Parathyroid adenoma (tissue), 2 donors: ENCODE measurements at regions not wholly inside any gene's neighbourhood (a gene's known extent, or its start where the extent isn't known, plus 50 kb on each side); places are given as distances from the start of the nearest gene placed in this dataset.

ENCODE experiments used
- H2AFZ ChIP-seq: fragments of 300-600 bp; sonication (generic); one replicate; pipeline ENCODE4 v1.7.0; 2017; ENCODE audit warnings: antibody characterized with exemption, mild to moderate bottlenecking
- H3K27ac ChIP-seq: fragments of 300-600 bp; sonication (generic); one replicate; pipeline ENCODE4 v1.7.0; 2017
- H3K27me3 ChIP-seq: fragments of 300-600 bp; sonication (generic); one replicate; pipeline ENCODE4 v1.7.0; 2017; ENCODE audit warnings: low read length; ENCODE audit not compliant: control insufficient read depth, insufficient read depth
- H3K36me3 ChIP-seq: fragments of 300-600 bp; sonication (generic); one replicate; pipeline ENCODE4 v1.7.0; 2017; ENCODE audit warnings: low read length; ENCODE audit not compliant: control insufficient read depth, insufficient read depth
- H3K4me1 ChIP-seq: fragments of 300-600 bp; sonication (generic); one replicate; pipeline ENCODE4 v1.7.0; 2017; ENCODE audit warnings: control low read depth
- H3K4me2 ChIP-seq: fragments of 300-600 bp; sonication (generic); one replicate; pipeline ENCODE4 v1.7.0; 2017; ENCODE audit warnings: low read length
- H3K4me3 ChIP-seq: fragments of 300-600 bp; sonication (generic); one replicate; pipeline ENCODE4 v1.7.0; 2017; ENCODE audit warnings: low read depth, low read length
- H3K79me2 ChIP-seq: fragments of 300-600 bp; sonication (generic); one replicate; pipeline ENCODE4 v1.7.0; 2017; ENCODE audit warnings: control low read depth
- H3K9ac ChIP-seq: fragments of 300-600 bp; sonication (generic); one replicate; pipeline ENCODE4 v1.7.0; 2017; ENCODE audit warnings: mild to moderate bottlenecking
- H3K9me3 ChIP-seq: fragments of 300-600 bp; sonication (generic); one replicate; pipeline ENCODE4 v1.7.0; 2017; ENCODE audit warnings: low read length; ENCODE audit not compliant: control insufficient read depth
- CTCF ChIP-seq: fragments of 300-600 bp; sonication (generic); IDR thresholded peaks from one replicate; pipeline ENCODE4 v1.7.0; 2017; ENCODE audit warnings: antibody characterized with exemption, mild to moderate bottlenecking
- donor health status: primary hyperparathyroidism.

DNA sequence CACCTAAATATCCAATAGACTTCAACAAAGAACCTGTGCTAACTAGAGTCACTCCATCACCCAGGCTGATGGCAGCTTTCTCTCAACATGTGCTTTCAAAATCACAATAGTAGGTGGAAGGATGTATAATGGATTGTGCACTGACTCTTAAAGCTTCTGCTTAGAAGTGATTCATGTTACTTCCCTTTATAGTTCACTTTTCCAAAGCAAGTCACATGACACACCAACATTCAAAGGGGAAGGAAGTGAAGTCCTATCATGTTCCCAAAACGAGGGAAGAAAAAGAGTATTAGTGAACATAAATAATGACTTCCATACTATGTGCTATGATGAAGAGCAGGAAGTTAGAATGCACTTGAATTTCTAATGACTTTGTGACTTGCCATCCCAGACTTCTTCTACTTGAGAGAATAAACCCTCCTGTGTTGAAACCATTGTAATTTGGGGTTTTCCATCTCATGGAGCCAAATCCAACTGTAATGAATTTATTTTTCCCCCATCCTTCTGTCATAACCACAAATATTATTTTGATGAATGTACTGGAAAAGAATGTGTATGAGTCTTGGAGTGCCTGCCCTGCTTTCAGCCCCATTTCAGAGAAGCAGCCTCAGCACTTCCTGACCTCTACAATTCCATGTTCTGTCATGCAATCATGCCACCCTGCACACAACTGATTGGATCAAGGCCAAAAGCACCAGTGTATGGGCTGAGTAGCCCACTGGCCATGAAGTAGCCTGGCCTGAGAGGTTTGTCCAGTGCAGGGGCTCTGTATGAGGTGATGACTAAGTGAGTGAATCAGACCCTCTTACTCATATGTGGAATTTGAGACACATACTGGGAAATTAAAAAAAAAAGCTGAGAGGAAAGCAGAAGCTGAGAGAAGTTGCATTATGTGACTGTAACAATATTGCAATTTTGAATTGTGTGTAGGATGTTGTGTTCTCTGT, 525.9 kb upstream of the CLINT1 start:
- no peaks in the 10 kb centered on the region for H3K27me3 ChIP-seq
- H3K79me2 ChIP-seq: no peaks in the 10 kb centered on the region
- no peak overlapping the region for H3K4me3 ChIP-seq
- no peaks in the 10 kb centered on the region for H3K9me3 ChIP-seq
- no peak for TF ChIP-seq CTCF
- H3K4me1 ChIP-seq: no peaks in the 10 kb centered on the region
- H3K4me2 ChIP-seq: no peak overlapping the region
- H3K36me3 ChIP-seq: no peaks in the 10 kb centered on the region
- H3K9ac ChIP-seq: no peak overlapping the region
- H2AFZ ChIP-seq: no peak overlapping the region
- H3K27ac ChIP-seq: no peak overlapping the region

DNA sequence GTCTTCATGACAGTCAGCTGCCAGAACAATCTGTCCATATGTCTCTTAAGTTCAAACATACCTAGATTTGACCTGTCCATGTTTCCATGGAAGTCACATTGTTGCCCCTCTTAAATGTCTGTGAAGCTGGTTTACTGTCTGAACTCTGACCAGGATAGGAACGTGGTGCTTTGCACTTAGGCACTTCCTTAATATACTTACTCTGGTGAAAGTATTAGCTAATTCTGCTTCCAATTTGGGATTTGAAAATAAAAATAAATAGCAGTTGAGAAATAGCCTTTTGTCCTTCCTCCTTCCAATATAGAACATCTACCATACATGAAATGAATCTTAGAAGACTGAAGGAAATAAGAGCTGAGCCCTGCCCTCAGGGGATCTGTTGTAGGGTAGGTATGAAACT, 524.5 kb upstream of the CLINT1 start:
- H3K9me3 ChIP-seq: no peaks in the 10 kb centered on the region
- no peak overlapping the region for H3K4me3 ChIP-seq
- no peaks in the 10 kb centered on the region for H3K27me3 ChIP-seq
- H3K79me2 ChIP-seq: no peaks in the 10 kb centered on the region
- TF ChIP-seq CTCF: no peak
- no peaks in the 10 kb centered on the region for H3K36me3 ChIP-seq
- no peak overlapping the region for H3K9ac ChIP-seq
- H3K4me1 ChIP-seq: no peaks in the 10 kb centered on the region
- no peak overlapping the region for H3K27ac ChIP-seq
- H2AFZ ChIP-seq: no peak overlapping the region
- no peak overlapping the region for H3K4me2 ChIP-seq

- Histone ChIP-seq H3K79me2 (no peaks in the 10 kb centered on the region), H3K9ac (no peak overlapping the region), H3K4me1 (no peaks in the 10 kb centered on the region), H3K4me3 (no peak overlapping the region), H3K27ac (no peak overlapping the region), H3K4me2 (no peak overlapping the region), H3K27me3 (no peaks in the 10 kb centered on the region), H3K9me3 (no peaks in the 10 kb centered on the region), H2AFZ (no peak overlapping the region), H3K36me3 (no peaks in the 10 kb centered on the region)
- TF ChIP-seq CTCF: no peak
Measured at GRCh38 chr5:158382473-158382872, 523.5 kb upstream of the CLINT1 start.

GRCh38 chr5:158381614-158382160, 522.7 kb upstream of the CLINT1 start:
- Histone ChIP-seq H3K79me2 (no peaks in the 10 kb centered on the region), H3K9ac (no peak overlapping the region), H3K9me3 (no peaks in the 10 kb centered on the region), H3K4me2 (no peak overlapping the region), H2AFZ (no peak overlapping the region), H3K27me3 (no peaks in the 10 kb centered on the region), H3K4me1 (no peaks in the 10 kb centered on the region), H3K36me3 (no peaks in the 10 kb centered on the region), H3K4me3 (no peak overlapping the region), H3K27ac (no peak overlapping the region)
- TF ChIP-seq CTCF: no peak
